Uterus (tissue), 2 donors: ENCODE measurements at regions not wholly inside any gene's neighbourhood (a gene's known extent, or its start where the extent isn't known, plus 50 kb on each side); places are given as distances from the start of the nearest gene placed in this dataset.

ENCODE experiments used
- POLR2A ChIP-seq, 2 donors: fragments of 450-650 bp; IDR thresholded peaks; one replicate each; pipeline ENCODE4 v1.6.1; 2016; ENCODE audit warnings: antibody characterized with exemption in 2 of 2, mild to moderate bottlenecking in 1 of 2, moderate library complexity in 1 of 2
- TF ChIP-seq, protein P1 (sequence below), 4 experiments: fragments of 200-600 bp in 2 of 4; fragments of 450-650 bp in 2 of 4; sonication (generic) in 2 of 4; IDR thresholded peaks; one replicate each; pipeline ENCODE4 v1.5.1; 2016 to 2019; ENCODE audit warnings: antibody characterized with exemption in 4 of 4, mild to moderate bottlenecking in 2 of 4, moderate library complexity in 1 of 4

GRCh38 chr1:14011888-14012287, 311.9 kb downstream of the PRDM2 start:
- TF ChIP-seq, protein P1, sequence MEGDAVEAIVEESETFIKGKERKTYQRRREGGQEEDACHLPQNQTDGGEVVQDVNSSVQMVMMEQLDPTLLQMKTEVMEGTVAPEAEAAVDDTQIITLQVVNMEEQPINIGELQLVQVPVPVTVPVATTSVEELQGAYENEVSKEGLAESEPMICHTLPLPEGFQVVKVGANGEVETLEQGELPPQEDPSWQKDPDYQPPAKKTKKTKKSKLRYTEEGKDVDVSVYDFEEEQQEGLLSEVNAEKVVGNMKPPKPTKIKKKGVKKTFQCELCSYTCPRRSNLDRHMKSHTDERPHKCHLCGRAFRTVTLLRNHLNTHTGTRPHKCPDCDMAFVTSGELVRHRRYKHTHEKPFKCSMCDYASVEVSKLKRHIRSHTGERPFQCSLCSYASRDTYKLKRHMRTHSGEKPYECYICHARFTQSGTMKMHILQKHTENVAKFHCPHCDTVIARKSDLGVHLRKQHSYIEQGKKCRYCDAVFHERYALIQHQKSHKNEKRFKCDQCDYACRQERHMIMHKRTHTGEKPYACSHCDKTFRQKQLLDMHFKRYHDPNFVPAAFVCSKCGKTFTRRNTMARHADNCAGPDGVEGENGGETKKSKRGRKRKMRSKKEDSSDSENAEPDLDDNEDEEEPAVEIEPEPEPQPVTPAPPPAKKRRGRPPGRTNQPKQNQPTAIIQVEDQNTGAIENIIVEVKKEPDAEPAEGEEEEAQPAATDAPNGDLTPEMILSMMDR (IDR thresholded peaks at IDR 0.05) = no peak
- TF ChIP-seq POLR2A (IDR thresholded peaks at IDR 0.05) = no peak
